ENCODE measurements at regions not wholly inside any gene's neighbourhood (a gene's known extent, or its start where the extent isn't known, plus 50 kb on each side); places are given as distances from the start of the nearest gene placed in this dataset.

DNA sequence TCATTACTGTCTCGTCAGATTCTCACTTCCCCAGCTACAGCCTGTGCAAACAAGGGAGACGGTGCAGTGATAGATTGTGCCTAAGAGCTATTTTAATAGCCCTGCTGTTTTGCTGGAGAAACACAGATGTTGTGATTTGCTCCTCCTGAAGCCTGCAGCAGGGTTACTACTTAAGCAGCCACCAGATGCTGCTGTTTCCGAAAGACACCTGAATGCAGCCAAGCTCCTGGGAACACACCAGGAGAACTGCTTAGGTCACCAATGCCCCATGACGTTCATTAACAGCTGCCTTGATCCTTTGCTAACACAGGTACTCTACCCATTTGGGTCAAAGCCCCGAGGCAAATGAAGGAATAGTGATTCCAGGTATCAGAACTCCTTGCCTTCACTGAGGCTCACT, 411.8 kb upstream of the DAB1 start:
- TF ChIP-seq, protein P1, sequence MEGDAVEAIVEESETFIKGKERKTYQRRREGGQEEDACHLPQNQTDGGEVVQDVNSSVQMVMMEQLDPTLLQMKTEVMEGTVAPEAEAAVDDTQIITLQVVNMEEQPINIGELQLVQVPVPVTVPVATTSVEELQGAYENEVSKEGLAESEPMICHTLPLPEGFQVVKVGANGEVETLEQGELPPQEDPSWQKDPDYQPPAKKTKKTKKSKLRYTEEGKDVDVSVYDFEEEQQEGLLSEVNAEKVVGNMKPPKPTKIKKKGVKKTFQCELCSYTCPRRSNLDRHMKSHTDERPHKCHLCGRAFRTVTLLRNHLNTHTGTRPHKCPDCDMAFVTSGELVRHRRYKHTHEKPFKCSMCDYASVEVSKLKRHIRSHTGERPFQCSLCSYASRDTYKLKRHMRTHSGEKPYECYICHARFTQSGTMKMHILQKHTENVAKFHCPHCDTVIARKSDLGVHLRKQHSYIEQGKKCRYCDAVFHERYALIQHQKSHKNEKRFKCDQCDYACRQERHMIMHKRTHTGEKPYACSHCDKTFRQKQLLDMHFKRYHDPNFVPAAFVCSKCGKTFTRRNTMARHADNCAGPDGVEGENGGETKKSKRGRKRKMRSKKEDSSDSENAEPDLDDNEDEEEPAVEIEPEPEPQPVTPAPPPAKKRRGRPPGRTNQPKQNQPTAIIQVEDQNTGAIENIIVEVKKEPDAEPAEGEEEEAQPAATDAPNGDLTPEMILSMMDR (IDR thresholded peaks at IDR 0.05 in 4 of 5, conservative IDR thresholded peaks at IDR 0.05 in 1 of 5), result no peak
- TF ChIP-seq POLR2A (IDR thresholded peaks at IDR 0.05), result no peak
